Gastrocnemius medialis (tissue), 4 donors: ENCODE measurements at regions not wholly inside any gene's neighbourhood (a gene's known extent, or its start where the extent isn't known, plus 50 kb on each side); places are given as distances from the start of the nearest gene placed in this dataset.

Experiments
- ATAC-seq, 2 donors: fragments of 150-250 bp; one replicate each; pipeline ENCODE4 v1.9.1; 2016
- DNase-seq, 2 donors: peaks; one replicate each; pipeline ENCODE4 v3.0.0-alpha.2; 2019
- H3K27ac ChIP-seq, 4 donors: fragments of 200-600 bp; sonication (generic); 1 replicate in 1 of 4; 2 replicates in 3 of 4; pipeline ENCODE4 v1.5.1; 2016 to 2018; ENCODE audit warnings: mild to moderate bottlenecking in 2 of 4, moderate library complexity in 1 of 4
- H3K27me3 ChIP-seq, 3 donors: fragments of 200-600 bp; sonication (generic) in 2 of 3; 1 replicate in 1 of 3; 2 replicates in 2 of 3; pipeline versions ENCODE4 v1.5.1 to v1.6.0; 2016 to 2019; ENCODE audit warnings: mild to moderate bottlenecking in 1 of 3, moderate library complexity in 1 of 3
- H3K36me3 ChIP-seq, 2 donors: fragments of 200-600 bp; sonication (generic) in 1 of 2; one replicate each; pipeline ENCODE4 v1.5.1; 2017 to 2018
- H3K4me1 ChIP-seq, 2 donors: fragments of 200-600 bp; sonication (generic) in 1 of 2; one replicate each; pipeline ENCODE4 v1.5.1; 2016 to 2017; ENCODE audit warnings: mild to moderate bottlenecking in 2 of 2
- H3K4me3 ChIP-seq, 4 donors: fragments of 200-600 bp; sonication (generic) in 3 of 4; 1 replicate in 1 of 4; 2 replicates in 3 of 4; pipeline ENCODE4 v1.5.1; 2016 to 2019; ENCODE audit warnings: mild to moderate bottlenecking in 2 of 4
- H3K9me3 ChIP-seq, 3 donors: fragments of 200-600 bp; sonication (generic) in 2 of 3; 1 replicate in 1 of 3; 2 replicates in 2 of 3; pipeline ENCODE4 v1.5.1; 2016 to 2019
- POLR2A ChIP-seq, 2 donors: fragments of 450-650 bp; IDR thresholded peaks; one replicate each; pipeline ENCODE4 v1.6.1; 2017; ENCODE audit warnings: antibody characterized with exemption in 2 of 2, mild to moderate bottlenecking in 2 of 2, moderate library complexity in 2 of 2
- in situ Hi-C, 4 donors: fragments of 200-750 bp; cut with MboI; loops; one replicate each; pipeline versions ENCODE4 v1.15.0 to v1.8.0; 2017; ENCODE audit warnings: low sequenced_read_pairs in 4 of 4
- intact Hi-C: fragments of 100-400 bp; cut with DNase I; formaldehyde crosslinking; loops from one replicate; pipeline ENCODE4 v1.15.1; 2023; ENCODE audit warnings: low total_unique reads
- TF ChIP-seq, protein P1 (sequence below), 5 experiments: fragments of 450-650 bp in 3 of 5; fragments of 200-600 bp in 2 of 5; sonication (generic) in 2 of 5; IDR thresholded peaks in 4 of 5; conservative IDR thresholded peaks in 1 of 5; 1 replicate in 4 of 5; 2 replicates in 1 of 5; pipeline ENCODE4 v1.5.1; 2016 to 2019; ENCODE audit warnings: antibody characterized with exemption in 5 of 5, mild to moderate bottlenecking in 3 of 5, moderate library complexity in 3 of 5

DNA sequence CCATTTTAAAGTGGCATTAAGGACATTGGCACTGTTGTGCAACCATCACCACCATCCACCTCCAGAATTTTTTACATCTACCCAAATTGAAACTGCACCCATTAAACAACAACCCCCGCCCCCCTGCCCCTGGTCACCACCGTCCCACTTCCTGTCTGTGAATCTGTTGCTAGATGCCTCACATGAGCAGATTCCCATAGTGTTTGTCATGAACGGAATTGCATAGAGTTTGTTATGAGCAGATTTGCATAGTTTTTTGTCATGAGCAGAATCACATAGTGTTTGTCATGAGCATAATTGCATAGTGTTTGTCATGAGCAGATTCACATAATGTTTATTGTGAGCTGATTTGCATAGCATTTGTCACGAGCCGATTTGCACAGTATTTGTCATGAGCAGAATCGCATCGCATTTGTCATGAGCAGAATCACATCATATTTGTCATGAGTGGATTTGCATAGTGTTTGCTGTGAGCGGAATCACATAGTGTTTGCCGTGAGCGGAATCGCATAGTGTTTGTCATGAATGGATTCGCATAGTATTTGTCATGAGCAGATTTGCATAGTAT lies 54.0 kb upstream of the GTF3A start:
- H3K27ac ChIP-seq = no peak overlapping the region
- no peak overlapping the region for H3K4me3 ChIP-seq
- ATAC-seq (no peak), DNase-seq (no peak)
- peaks cover 6 to 9% (median 8%) of the 10 kb centered on the region in 3 donors for H3K27me3 ChIP-seq
- no peaks in the 10 kb centered on the region for H3K36me3 ChIP-seq
- H3K4me1 ChIP-seq = no peaks in the 10 kb centered on the region
- intact Hi-C loops = no loop called here
- in situ Hi-C loops = loop anchor here in 2 of 4 donors (5.0 to 10.0 kb wide), 3 partner anchors 154 to 457 kb away; no protein-coding TSS in a partner anchor
- TF ChIP-seq, protein P1, sequence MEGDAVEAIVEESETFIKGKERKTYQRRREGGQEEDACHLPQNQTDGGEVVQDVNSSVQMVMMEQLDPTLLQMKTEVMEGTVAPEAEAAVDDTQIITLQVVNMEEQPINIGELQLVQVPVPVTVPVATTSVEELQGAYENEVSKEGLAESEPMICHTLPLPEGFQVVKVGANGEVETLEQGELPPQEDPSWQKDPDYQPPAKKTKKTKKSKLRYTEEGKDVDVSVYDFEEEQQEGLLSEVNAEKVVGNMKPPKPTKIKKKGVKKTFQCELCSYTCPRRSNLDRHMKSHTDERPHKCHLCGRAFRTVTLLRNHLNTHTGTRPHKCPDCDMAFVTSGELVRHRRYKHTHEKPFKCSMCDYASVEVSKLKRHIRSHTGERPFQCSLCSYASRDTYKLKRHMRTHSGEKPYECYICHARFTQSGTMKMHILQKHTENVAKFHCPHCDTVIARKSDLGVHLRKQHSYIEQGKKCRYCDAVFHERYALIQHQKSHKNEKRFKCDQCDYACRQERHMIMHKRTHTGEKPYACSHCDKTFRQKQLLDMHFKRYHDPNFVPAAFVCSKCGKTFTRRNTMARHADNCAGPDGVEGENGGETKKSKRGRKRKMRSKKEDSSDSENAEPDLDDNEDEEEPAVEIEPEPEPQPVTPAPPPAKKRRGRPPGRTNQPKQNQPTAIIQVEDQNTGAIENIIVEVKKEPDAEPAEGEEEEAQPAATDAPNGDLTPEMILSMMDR (IDR thresholded peaks at IDR 0.05 in 4 of 5, conservative IDR thresholded peaks at IDR 0.05 in 1 of 5) = no peak
- no peak for TF ChIP-seq POLR2A (IDR thresholded peaks at IDR 0.05)
- no peaks in the 10 kb centered on the region for H3K9me3 ChIP-seq

DNA sequence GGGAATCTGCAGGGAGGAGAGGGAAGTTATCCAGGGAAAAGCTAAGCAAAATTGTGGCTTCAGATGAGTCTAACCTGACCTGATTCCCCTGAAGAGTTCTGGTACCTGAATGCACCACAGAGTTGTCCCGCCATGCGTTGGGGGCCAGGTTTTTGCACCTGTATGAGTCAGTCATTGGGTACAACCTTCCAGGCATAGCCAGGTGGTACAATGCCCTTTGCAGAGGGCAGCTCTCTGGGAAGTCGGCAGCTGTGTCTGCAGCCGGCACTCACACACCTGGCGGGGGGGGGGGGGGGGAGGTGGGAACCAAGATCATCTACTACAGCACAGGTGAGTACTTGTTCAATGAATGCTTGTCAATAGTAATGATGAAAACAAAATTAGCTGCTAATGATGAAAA lies 52.5 kb upstream of the GTF3A start:
- in situ Hi-C loops (loop anchor here in 2 of 4 donors (5.0 to 10.0 kb wide), 3 partner anchors 153 to 455 kb away; no protein-coding TSS in a partner anchor), intact Hi-C loops (no loop called here)
- H3K4me1 ChIP-seq = no peaks in the 10 kb centered on the region
- no peak overlapping the region for H3K27ac ChIP-seq
- no peaks in the 10 kb centered on the region for H3K9me3 ChIP-seq
- DNase-seq (no peak), ATAC-seq (no peak)
- H3K36me3 ChIP-seq = no peaks in the 10 kb centered on the region
- no peak overlapping the region for H3K4me3 ChIP-seq
- TF ChIP-seq, protein P1 (IDR thresholded peaks at IDR 0.05 in 4 of 5, conservative IDR thresholded peaks at IDR 0.05 in 1 of 5) = no peak
- TF ChIP-seq POLR2A (IDR thresholded peaks at IDR 0.05) = no peak
- H3K27me3 ChIP-seq = peaks cover 6 to 9% (median 8%) of the 10 kb centered on the region in 3 donors

GRCh38 chr13:27372896-27373295 lies 51.5 kb upstream of the GTF3A start:
- in situ Hi-C loops = loop anchor here in 2 of 4 donors (5.0 to 10.0 kb wide), 3 partner anchors 152 to 454 kb away; no protein-coding TSS in a partner anchor
- Histone ChIP-seq H3K27me3 (peaks cover 0 to 9% (median 8%) of the 10 kb centered on the region in 3 donors), H3K4me3 (no peak overlapping the region), H3K4me1 (no peaks in the 10 kb centered on the region), H3K27ac (no peak overlapping the region), H3K9me3 (no peaks in the 10 kb centered on the region), H3K36me3 (no peaks in the 10 kb centered on the region)
- intact Hi-C loops = no loop called here
- TF ChIP-seq, protein P1 (IDR thresholded peaks at IDR 0.05 in 4 of 5, conservative IDR thresholded peaks at IDR 0.05 in 1 of 5) = no peak
- no peak for TF ChIP-seq POLR2A (IDR thresholded peaks at IDR 0.05)
- ATAC-seq = no peak
- no peak for DNase-seq

DNA sequence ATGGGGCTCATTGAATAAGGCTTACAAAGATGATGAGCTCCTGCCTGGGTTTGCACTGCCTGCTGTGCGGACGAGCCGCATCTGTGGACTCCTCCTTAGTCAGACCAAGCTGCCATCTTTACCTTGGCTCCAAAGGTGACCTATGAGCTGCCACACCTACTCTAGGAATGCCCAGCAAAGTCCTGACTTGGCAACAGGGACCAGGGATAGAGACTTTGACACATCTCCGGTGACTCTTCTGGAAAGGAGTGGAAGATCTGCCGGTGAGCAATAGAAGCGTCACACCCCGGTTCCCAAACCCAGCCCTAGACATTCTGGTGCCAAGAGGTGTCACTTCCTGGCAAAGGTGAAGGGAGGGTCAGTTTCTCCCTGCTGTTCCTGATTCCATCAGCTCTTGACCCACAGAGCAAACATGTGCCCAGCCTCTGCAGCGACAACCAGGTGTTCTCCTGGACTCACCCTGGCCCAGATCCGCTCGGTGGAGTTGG lies 50.2 kb upstream of the GTF3A start:
- Histone ChIP-seq H3K4me3 (no peak overlapping the region), H3K9me3 (no peaks in the 10 kb centered on the region), H3K4me1 (no peaks in the 10 kb centered on the region), H3K36me3 (no peaks in the 10 kb centered on the region), H3K27ac (no peak overlapping the region), H3K27me3 (peaks cover 0 to 8% (median 6%) of the 10 kb centered on the region in 3 donors)
- peak in 1 of 2 donors; percentile 22 for ATAC-seq
- no peak for DNase-seq
- intact Hi-C loops = loop anchor here (1.0 to 2.0 kb wide), 2 partner anchors 53 to 452 kb away; no protein-coding TSS in a partner anchor
- no peak for TF ChIP-seq POLR2A (IDR thresholded peaks at IDR 0.05)
- TF ChIP-seq, protein P1 (IDR thresholded peaks at IDR 0.05 in 4 of 5, conservative IDR thresholded peaks at IDR 0.05 in 1 of 5) = no peak
- in situ Hi-C loops = loop anchor here in 2 of 4 donors (5.0 to 10.0 kb wide), 3 partner anchors 151 to 453 kb away; no protein-coding TSS in a partner anchor
